PC-3 (cell line): ENCODE measurements at regions not wholly inside any gene's neighbourhood (a gene's known extent, or its start where the extent isn't known, plus 50 kb on each side); places are given as distances from the start of the nearest gene placed in this dataset.

Experiments used
- ATAC-seq: fragments of 200-7000 bp; cut with Tn5 transposase; 2 replicates; pipeline ENCODE4 v1.9.1; 2020; ENCODE audit warnings: mild to moderate bottlenecking, moderate library complexity
- BruUV-seq: library from RNA; stranded (reverse); fragments of 400-500 nt; replicated peaks from 2 replicates; lab custom pipeline; 2021; lab: Mats Ljungman, UMichigan
- CTCF ChIA-PET: fragments of 300-600 bp; sonication (Branson Sonifier 250); formaldehyde crosslinking; loops from one replicate; lab custom pipeline; 2022; ENCODE audit warnings: antibody characterized with exemption; lab: Charles Lee
- POLR2A ChIA-PET: fragments of 300-600 bp; sonication (Branson Sonifier 250); formaldehyde crosslinking; loops from one replicate; lab custom pipeline; 2022; ENCODE audit warnings: antibody characterized with exemption; ENCODE audit not compliant: unreplicated experiment; lab: Charles Lee
- DNase-seq: peaks from one replicate; pipeline ENCODE4 v3.0.0-alpha.2; 2015
- H2AFZ ChIP-seq: fragments of 300-600 bp; sonication (generic); 2 replicates; pipeline ENCODE4 v1.6.0; 2016; ENCODE audit warnings: antibody characterized with exemption, low read length
- H3F3A ChIP-seq: fragments of 300-600 bp; sonication (generic); one replicate; pipeline ENCODE4 v1.6.0; 2017; ENCODE audit warnings: antibody characterized with exemption, low read length, control low read depth, mild to moderate bottlenecking; ENCODE audit not compliant: unreplicated experiment
- H3K27ac ChIP-seq: fragments of 300-600 bp; sonication (generic); 2 replicates; pipeline ENCODE4 v1.5.1; 2016; ENCODE audit warnings: mild to moderate bottlenecking, low read length
- H3K27me3 ChIP-seq: fragments of 300-600 bp; sonication (generic); 2 replicates; pipeline ENCODE4 v1.6.1; 2016; ENCODE audit warnings: low read length, mixed read lengths
- H3K36me3 ChIP-seq: fragments of 300-600 bp; sonication (generic); 2 replicates; pipeline ENCODE4 v1.6.1; 2016; ENCODE audit warnings: low read depth, mixed run types, low read length, mixed read lengths
- H3K4me1 ChIP-seq: fragments of 300-600 bp; sonication (generic); 2 replicates; pipeline ENCODE4 v1.5.1; 2016; ENCODE audit warnings: low read length; ENCODE audit not compliant: insufficient read depth
- H3K4me2 ChIP-seq: fragments of 300-600 bp; sonication (generic); 2 replicates; pipeline ENCODE4 v1.6.0; 2016; ENCODE audit warnings: low read length
- H3K4me3 ChIP-seq: fragments of 300-600 bp; sonication (generic); 2 replicates; pipeline ENCODE4 v1.5.1; 2016; ENCODE audit warnings: mild to moderate bottlenecking, low read length, mixed read lengths
- H3K79me2 ChIP-seq: fragments of 300-600 bp; sonication (generic); 2 replicates; pipeline ENCODE4 v1.6.1; 2017; ENCODE audit warnings: low read length, mixed read lengths
- H3K9ac ChIP-seq: fragments of 300-600 bp; sonication (generic); 2 replicates; pipeline ENCODE4 v1.6.0; 2016; ENCODE audit warnings: mild to moderate bottlenecking, low read length
- H3K9me2 ChIP-seq: fragments of 300-600 bp; sonication (generic); replicated peaks from 2 replicates; pipeline ENCODE4 v1.6.1; 2016; ENCODE audit warnings: mixed run types, low read length, mixed read lengths
- H3K9me3 ChIP-seq: fragments of 300-600 bp; sonication (generic); 2 replicates; pipeline ENCODE4 v1.6.1; 2016; ENCODE audit warnings: low read length, mixed read lengths
- H4K20me1 ChIP-seq: fragments of 300-600 bp; sonication (generic); 2 replicates; pipeline ENCODE4 v1.6.1; 2016; ENCODE audit warnings: low read length, mixed read lengths
- EZH2 ChIP-seq: fragments of 300-600 bp; sonication (generic); IDR thresholded peaks from one replicate; pipeline ENCODE4 v1.6.1; 2017; ENCODE audit warnings: antibody characterized with exemption, mild to moderate bottlenecking, low read length; ENCODE audit not compliant: unreplicated experiment
- EZH2phosphoT487 ChIP-seq: fragments of 300-600 bp; sonication (generic); IDR thresholded peaks from 2 replicates; pipeline ENCODE4 v1.6.1; 2018; ENCODE audit warnings: mild to moderate bottlenecking, antibody characterized with exemption, low read length, borderline replicate concordance
- intact Hi-C: fragments of 100-400 bp; cut with micrococcal nuclease; formaldehyde crosslinking; loops from 2 replicates; pipeline ENCODE4 v1.9.0; 2023
- TF ChIP-seq, protein P1 (sequence below): fragments of 300-600 bp; sonication (generic); conservative IDR thresholded peaks from 2 replicates; pipeline ENCODE4 v1.5.1; 2017; ENCODE audit warnings: antibody characterized with exemption, low read depth, mild to moderate bottlenecking, low read length

DNA sequence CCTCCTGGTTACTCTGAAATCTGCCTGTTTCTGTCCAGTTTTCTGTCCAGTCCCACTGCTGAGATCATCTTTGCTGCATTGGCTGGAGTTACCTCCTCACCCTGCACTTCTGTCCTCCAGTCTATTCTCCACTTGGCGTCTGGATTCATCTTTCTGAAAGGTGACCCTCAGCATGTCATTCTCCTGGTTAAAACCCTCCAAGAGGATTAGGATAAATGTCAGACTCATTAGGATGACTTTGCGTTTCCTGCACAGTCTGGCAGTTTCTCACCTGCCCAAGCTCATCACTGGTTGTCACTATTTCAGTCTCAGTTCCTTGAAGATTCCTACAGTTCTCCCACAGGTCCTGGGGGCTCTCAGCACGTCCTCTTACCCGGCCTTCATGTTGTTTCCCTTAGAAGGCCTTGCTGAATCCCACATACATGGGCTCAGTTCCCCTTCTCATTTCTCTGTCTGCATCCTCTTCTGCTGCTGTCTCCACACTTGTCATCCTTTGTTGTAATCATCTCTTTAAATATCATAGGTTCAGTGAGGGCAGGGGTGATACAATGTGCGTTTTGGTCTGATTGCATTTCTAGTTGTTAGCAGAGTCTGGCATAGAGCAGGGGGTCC lies 374.8 kb downstream of the QKI start:
- ATAC-seq (no peak), DNase-seq (no peak)
- H3K4me3 ChIP-seq: no peak overlapping the region
- H2AFZ ChIP-seq: no peak overlapping the region
- no peaks in the 10 kb centered on the region for H4K20me1 ChIP-seq
- no peaks in the 10 kb centered on the region for H3K4me1 ChIP-seq
- no peaks in the 10 kb centered on the region for H3K36me3 ChIP-seq
- no peaks in the 10 kb centered on the region for H3F3A ChIP-seq
- ChIA-PET CTCF (no interaction called here), POLR2A (no interaction called here)
- H3K9me3 ChIP-seq: no peaks in the 10 kb centered on the region
- no peaks in the 10 kb centered on the region for H3K79me2 ChIP-seq
- no peak overlapping the region for H3K4me2 ChIP-seq
- H3K27ac ChIP-seq: no peak overlapping the region
- intact Hi-C loops: no loop called here
- 0 out of 2 replicates have a peak, but pooled peaks cover 3% of the 10 kb centered on the region for H3K27me3 ChIP-seq
- no peak overlapping the region for H3K9ac ChIP-seq
- TF ChIP-seq, protein P1, sequence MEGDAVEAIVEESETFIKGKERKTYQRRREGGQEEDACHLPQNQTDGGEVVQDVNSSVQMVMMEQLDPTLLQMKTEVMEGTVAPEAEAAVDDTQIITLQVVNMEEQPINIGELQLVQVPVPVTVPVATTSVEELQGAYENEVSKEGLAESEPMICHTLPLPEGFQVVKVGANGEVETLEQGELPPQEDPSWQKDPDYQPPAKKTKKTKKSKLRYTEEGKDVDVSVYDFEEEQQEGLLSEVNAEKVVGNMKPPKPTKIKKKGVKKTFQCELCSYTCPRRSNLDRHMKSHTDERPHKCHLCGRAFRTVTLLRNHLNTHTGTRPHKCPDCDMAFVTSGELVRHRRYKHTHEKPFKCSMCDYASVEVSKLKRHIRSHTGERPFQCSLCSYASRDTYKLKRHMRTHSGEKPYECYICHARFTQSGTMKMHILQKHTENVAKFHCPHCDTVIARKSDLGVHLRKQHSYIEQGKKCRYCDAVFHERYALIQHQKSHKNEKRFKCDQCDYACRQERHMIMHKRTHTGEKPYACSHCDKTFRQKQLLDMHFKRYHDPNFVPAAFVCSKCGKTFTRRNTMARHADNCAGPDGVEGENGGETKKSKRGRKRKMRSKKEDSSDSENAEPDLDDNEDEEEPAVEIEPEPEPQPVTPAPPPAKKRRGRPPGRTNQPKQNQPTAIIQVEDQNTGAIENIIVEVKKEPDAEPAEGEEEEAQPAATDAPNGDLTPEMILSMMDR: no peak
- no peaks in the 10 kb centered on the region for H3K9me2 ChIP-seq
- no TSS peak for BruUV-seq

DNA sequence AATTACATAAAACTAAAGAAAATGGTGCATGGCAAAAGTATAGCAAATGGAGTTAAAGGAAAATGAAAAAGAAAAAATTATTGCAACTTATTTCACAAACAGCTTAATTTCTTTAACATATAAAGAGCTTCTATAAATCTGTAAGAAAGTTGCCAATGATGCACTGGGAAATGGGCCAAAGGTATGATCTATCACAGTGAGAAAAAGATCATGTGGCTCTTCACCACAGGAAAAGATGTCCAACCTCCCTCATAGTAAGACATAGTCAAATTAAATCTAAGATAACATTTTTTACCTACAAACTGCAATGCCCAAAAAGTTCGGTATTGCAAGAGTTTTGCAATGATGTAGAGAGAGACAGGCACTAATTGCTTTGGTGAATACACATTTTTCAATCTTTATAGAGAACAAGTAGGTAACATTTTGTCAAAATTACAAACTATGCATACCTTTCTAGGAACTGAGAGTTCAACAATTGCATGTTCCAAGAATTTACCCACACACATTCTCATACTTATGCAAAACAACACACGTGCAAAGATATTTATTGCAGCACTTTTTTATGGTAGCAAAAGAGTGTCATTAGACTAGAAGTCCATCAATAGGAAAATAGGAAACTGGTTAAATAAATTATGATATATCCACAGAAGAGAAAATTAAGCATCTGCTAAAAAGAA lies 372.6 kb downstream of the QKI start:
- Histone ChIP-seq H3K9me2 (no peaks in the 10 kb centered on the region), H3F3A (no peaks in the 10 kb centered on the region), H3K27ac (no peak overlapping the region), H3K79me2 (no peaks in the 10 kb centered on the region), H3K36me3 (no peaks in the 10 kb centered on the region), H4K20me1 (no peaks in the 10 kb centered on the region), H3K4me1 (no peaks in the 10 kb centered on the region), H3K9ac (no peak overlapping the region), H3K27me3 (0 out of 2 replicates have a peak, but pooled peaks cover 3% of the 10 kb centered on the region), H3K4me3 (no peak overlapping the region), H2AFZ (no peak overlapping the region), H3K9me3 (no peaks in the 10 kb centered on the region), H3K4me2 (no peak overlapping the region)
- CTCF ChIA-PET: no interaction called here
- no peak for ATAC-seq
- POLR2A ChIA-PET: no interaction called here
- DNase-seq: no peak
- BruUV-seq: no TSS peak
- intact Hi-C loops: no loop called here
- no peak for TF ChIP-seq EZH2phosphoT487
- TF ChIP-seq EZH2: no peak
- TF ChIP-seq, protein P1: no peak

DNA sequence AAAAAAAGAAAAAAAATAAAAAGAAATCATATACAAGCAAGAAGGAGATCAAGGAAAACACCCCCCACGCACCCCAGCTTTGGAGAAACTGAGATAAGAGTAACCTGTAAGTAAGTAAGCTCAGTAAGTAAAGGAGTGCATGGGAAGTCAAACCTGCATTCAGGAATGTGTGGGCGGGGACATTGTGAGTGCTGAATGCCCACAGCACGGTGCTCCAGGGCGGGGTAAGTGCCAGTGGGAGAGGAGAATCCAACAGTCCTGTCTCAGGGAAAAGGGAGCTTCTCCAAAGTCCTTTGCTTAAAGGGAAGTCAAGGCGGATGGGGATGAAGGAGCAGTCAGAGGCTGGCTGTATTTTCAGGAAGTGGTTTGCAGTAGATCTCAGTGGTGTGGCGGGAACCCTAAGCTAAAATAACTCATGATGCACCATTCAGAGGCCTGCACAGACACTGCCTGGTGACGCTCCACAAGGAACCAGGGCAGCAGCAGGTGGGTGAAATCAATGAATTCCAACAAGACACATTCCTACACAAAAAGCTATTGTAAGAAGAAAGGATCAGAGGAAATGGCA lies 368.0 kb downstream of the QKI start:
- Histone ChIP-seq H3F3A (no peaks in the 10 kb centered on the region), H2AFZ (no peak overlapping the region), H3K27me3 (0 out of 2 replicates have a peak, but pooled peaks cover 7% of the 10 kb centered on the region), H3K4me2 (no peak overlapping the region), H3K27ac (no peak overlapping the region), H3K9ac (no peak overlapping the region), H3K9me2 (no peaks in the 10 kb centered on the region), H3K36me3 (no peaks in the 10 kb centered on the region), H3K79me2 (no peaks in the 10 kb centered on the region), H3K4me1 (no peaks in the 10 kb centered on the region), H3K9me3 (no peaks in the 10 kb centered on the region), H3K4me3 (no peak overlapping the region), H4K20me1 (no peaks in the 10 kb centered on the region)
- ATAC-seq (no peak), DNase-seq (no peak)
- TF ChIP-seq EZH2phosphoT487: no peak
- TF ChIP-seq EZH2: no peak
- TF ChIP-seq, protein P1: no peak
- POLR2A ChIA-PET: no interaction called here
- BruUV-seq: no TSS peak
- intact Hi-C loops: no loop called here
- CTCF ChIA-PET: no interaction called here
